Upper lobe of right lung (tissue), 1 donor: ENCODE measurements at regions not wholly inside any gene's neighbourhood (a gene's known extent, or its start where the extent isn't known, plus 50 kb on each side); places are given as distances from the start of the nearest gene placed in this dataset.
"Not testable (repeated sequence)": the region's sequence is repeated elsewhere in the genome, so short reads cannot be mapped to it uniquely, and the experiment has no call there.

Experiments
- ATAC-seq: fragments of 200-7000 bp; cut with Tn5 transposase; one replicate; pipeline ENCODE4 v1.9.1; 2020; ENCODE audit warnings: mild to moderate bottlenecking, moderate library complexity
- DNase-seq: peaks from one replicate; pipeline ENCODE4 v3.0.0-alpha.2; 2020
- H3K27ac ChIP-seq: fragments of 200-600 bp; one replicate; pipeline ENCODE4 v1.8.0; 2022
- H3K27me3 ChIP-seq: fragments of 200-600 bp; one replicate; pipeline ENCODE4 v1.8.0; 2022; ENCODE audit warnings: mild to moderate bottlenecking
- H3K36me3 ChIP-seq: fragments of 200-600 bp; one replicate; pipeline ENCODE4 v1.8.0; 2022
- H3K4me1 ChIP-seq: fragments of 200-600 bp; one replicate; pipeline ENCODE4 v1.8.0; 2022
- H3K4me3 ChIP-seq: fragments of 200-600 bp; one replicate; pipeline ENCODE4 v1.8.0; 2022; ENCODE audit warnings: mild to moderate bottlenecking
- H3K9me3 ChIP-seq: fragments of 200-600 bp; one replicate; pipeline ENCODE4 v1.8.0; 2022
- intact Hi-C: fragments of 100-400 bp; cut with DNase I; formaldehyde crosslinking; loops from one replicate; pipeline ENCODE4 v1.11.0; 2022
- TF ChIP-seq, protein P1 (sequence below): fragments of 200-600 bp; IDR thresholded peaks from one replicate; pipeline ENCODE4 v1.8.0; 2022; ENCODE audit warnings: antibody characterized with exemption
- donor health status: DM: no; HTN: yes; CAD: no; lungs with severe emphysema.

DNA sequence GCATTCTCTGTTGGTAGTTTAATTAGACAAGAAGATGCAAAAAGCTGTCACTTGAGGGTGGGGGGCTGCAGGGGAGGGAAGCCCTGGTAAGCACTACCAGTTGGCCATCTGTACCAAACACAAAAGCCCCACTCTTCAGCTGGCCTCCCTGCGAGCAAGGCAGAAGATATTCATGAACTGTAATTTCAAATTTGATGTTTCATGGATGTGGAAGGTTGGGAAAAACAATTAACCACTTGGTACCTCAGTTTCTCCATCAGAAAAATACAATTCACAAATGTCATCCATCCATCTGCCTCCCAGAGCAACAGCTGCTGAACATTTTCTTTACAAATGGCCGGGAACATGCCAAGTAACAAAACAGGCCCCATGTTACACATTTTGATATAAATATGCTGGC, 265.3 kb downstream of the HNRNPD start:
- no peaks in the 10 kb centered on the region for H3K36me3 ChIP-seq
- H3K4me1 ChIP-seq, result no peaks in the 10 kb centered on the region
- DNase-seq (no peak), ATAC-seq (no peak)
- TF ChIP-seq, protein P1, sequence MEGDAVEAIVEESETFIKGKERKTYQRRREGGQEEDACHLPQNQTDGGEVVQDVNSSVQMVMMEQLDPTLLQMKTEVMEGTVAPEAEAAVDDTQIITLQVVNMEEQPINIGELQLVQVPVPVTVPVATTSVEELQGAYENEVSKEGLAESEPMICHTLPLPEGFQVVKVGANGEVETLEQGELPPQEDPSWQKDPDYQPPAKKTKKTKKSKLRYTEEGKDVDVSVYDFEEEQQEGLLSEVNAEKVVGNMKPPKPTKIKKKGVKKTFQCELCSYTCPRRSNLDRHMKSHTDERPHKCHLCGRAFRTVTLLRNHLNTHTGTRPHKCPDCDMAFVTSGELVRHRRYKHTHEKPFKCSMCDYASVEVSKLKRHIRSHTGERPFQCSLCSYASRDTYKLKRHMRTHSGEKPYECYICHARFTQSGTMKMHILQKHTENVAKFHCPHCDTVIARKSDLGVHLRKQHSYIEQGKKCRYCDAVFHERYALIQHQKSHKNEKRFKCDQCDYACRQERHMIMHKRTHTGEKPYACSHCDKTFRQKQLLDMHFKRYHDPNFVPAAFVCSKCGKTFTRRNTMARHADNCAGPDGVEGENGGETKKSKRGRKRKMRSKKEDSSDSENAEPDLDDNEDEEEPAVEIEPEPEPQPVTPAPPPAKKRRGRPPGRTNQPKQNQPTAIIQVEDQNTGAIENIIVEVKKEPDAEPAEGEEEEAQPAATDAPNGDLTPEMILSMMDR, result no peak
- intact Hi-C loops, result no loop called here
- H3K9me3 ChIP-seq, result no peaks in the 10 kb centered on the region
- H3K4me3 ChIP-seq, result no peak overlapping the region
- H3K27me3 ChIP-seq, result no peaks in the 10 kb centered on the region
- H3K27ac ChIP-seq, result no peak overlapping the region

DNA sequence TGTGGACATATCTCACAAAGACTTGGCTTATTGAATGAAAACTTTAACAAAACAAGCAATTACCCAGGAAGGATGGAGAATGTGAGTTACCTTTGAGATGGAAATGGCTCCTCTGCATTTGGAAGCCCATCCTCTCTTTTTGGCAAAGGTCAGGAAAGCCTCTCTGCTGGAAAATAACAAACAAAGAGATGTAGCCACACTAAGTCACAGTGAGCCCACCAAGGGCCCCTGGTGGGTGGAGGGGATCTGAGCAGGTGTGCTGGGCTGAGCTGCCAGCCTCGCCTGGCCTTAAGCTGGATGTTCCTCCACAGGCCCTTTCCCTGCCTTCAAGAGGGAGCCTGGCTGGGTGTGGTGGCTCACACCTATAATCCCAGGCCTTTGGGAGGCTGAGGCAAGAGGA, 269.2 kb downstream of the HNRNPD start:
- DNase-seq, result no peak
- no peak for ATAC-seq
- Histone ChIP-seq H3K27me3 (no peaks in the 10 kb centered on the region), H3K36me3 (no peaks in the 10 kb centered on the region), H3K4me1 (no peaks in the 10 kb centered on the region), H3K9me3 (no peaks in the 10 kb centered on the region), H3K27ac (no peak overlapping the region), H3K4me3 (no peak overlapping the region)
- TF ChIP-seq, protein P1, result no peak
- intact Hi-C loops, result no loop called here

DNA sequence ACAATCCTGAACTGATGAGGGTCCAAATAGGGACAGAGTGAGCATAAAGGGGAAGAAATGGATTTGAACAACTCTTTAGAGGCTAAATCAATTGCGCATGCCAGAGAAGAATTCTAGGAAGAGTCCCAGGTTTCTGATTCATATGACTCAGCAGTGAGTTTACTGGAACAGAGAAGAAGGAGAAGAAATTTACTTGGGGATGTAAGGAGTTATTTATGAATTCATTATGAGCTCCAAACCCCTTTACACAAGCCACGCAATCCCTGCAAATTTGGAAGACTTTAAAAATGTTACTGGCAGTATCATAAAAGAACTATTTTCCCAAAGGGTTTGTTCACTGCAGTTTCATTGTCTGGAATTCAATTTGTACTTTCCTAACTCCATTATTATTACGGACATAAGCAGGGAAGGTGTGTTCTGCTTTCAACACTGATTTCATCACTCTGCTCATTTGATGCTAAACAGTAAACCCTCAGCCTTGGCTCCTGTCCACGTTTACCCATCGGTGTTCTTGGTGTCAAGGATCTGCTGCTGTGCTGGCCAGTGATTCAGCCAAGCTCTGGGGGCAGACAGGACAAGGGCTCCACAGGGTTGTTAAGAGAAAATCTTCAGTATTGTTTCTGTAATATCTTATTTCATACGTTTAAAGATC, 273.7 kb downstream of the HNRNPD start:
- intact Hi-C loops, result no loop called here
- Histone ChIP-seq H3K27me3 (no peaks in the 10 kb centered on the region), H3K36me3 (no peaks in the 10 kb centered on the region), H3K4me1 (no peaks in the 10 kb centered on the region), H3K27ac (no peak overlapping the region), H3K4me3 (no peak overlapping the region), H3K9me3 (no peaks in the 10 kb centered on the region)
- TF ChIP-seq, protein P1, result no peak
- ATAC-seq (no peak), DNase-seq (no peak)

DNA sequence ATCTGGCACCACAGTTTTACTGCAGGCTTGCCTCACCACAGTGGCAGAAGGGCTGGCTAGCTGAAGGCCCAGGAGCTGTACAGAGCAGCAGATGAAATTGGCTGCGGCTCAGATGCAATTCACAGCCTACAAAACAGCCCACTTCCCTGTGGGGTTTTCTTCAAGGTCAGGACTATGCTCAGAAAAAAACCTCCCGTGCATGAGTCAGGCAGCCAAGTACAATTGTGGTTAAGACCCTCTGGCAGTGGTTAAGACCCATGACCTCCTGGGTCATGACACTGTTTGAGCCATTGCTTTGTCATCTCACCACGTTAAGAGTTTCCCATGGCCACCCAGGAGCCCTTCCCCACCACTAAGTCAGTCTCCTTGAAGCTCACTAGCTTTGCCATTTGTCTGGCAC, 276.3 kb downstream of the HNRNPD start:
- no peaks in the 10 kb centered on the region for H3K27me3 ChIP-seq
- H3K36me3 ChIP-seq, result no peaks in the 10 kb centered on the region
- no peak overlapping the region for H3K4me3 ChIP-seq
- no peaks in the 10 kb centered on the region for H3K4me1 ChIP-seq
- DNase-seq, result no peak
- H3K27ac ChIP-seq, result no peak overlapping the region
- H3K9me3 ChIP-seq, result no peaks in the 10 kb centered on the region
- ATAC-seq, result no peak
- TF ChIP-seq, protein P1, result no peak
- intact Hi-C loops, result no loop called here

DNA sequence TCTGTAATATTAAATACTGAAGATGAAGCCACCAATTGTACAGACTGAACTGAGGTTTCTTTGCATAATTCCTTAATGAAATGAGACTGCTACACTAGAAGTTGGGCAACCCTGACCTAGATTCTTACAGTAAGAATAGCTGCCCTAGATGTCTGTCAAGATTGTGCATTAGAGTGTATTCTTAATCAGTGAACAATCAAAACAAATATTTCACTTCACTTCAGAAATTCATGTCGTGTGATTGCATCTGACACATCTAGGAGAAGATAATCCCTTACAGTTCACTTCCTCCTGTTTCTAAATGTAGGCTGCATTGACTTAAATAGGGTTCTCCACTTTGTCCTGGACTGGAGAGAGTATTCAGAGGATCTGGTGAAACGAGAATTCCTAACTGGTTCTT, 283.1 kb downstream of the HNRNPD start:
- Histone ChIP-seq H3K27ac (no peak overlapping the region), H3K4me3 (no peak overlapping the region), H3K4me1 (no peaks in the 10 kb centered on the region), H3K36me3 (no peaks in the 10 kb centered on the region), H3K27me3 (no peaks in the 10 kb centered on the region), H3K9me3 (no peaks in the 10 kb centered on the region)
- TF ChIP-seq, protein P1, result no peak
- intact Hi-C loops, result no loop called here
- DNase-seq (no peak), ATAC-seq (no peak)

DNA sequence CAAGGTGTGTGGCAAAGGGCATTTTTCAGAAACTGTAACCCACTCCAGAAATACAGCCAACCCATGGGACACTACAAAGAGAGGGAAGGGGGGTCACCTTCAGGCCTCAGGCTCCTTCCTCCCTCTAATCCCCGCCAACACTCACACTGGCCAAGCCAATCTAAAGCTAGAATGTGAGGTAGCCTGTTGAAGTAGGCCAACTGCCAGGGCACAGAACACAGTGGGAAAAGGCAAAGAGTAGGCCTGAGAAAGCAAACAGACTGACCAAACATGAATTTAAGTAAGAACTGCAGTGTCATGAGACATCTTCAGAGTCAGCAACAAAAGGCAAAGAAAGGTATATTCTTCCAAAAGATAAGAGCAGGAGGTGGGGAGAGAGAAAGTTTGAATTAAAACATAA, 289.0 kb downstream of the HNRNPD start:
- no peaks in the 10 kb centered on the region for H3K27me3 ChIP-seq
- no peaks in the 10 kb centered on the region for H3K36me3 ChIP-seq
- intact Hi-C loops, result no loop called here
- no peaks in the 10 kb centered on the region for H3K4me1 ChIP-seq
- H3K9me3 ChIP-seq, result no peaks in the 10 kb centered on the region
- TF ChIP-seq, protein P1, result no peak
- H3K27ac ChIP-seq, result no peak overlapping the region
- ATAC-seq (no peak), DNase-seq (no peak)
- no peak overlapping the region for H3K4me3 ChIP-seq

DNA sequence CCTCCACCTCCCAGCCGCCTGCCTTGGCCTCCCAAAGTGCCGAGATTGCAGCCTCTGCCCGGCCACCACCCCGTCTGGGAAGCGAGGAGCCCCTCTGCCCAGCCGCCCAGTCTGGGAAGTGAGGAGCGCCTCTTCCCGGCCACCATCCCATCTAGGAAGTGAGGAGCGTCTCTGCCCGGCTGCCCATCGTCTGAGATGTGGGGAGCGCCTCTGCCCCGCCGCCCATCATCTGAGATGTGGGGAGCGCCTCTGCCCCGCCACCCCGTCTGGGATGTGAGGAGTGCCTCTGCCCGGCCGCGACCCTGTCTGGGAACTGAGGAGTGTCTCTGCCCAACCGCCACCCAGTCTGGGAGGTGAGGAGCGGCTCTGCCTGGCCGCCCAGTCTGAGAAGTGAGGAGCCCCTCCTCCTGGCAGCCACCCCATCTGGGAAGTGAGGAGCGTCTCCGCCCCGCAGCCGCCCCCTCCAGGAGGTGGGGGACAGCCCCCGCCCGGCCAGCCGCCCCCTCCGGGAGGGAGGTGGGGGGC, 296.3 kb downstream of the HNRNPD start:
- ATAC-seq, intact Hi-C loops, H3K4me3 ChIP-seq, H3K27ac ChIP-seq, H3K9me3 ChIP-seq, H3K36me3 ChIP-seq, DNase-seq, H3K4me1 ChIP-seq, H3K27me3 ChIP-seq: not testable (repeated sequence)
